ENCODE measurements at regions not wholly inside any gene's neighbourhood (a gene's known extent, or its start where the extent isn't known, plus 50 kb on each side); places are given as distances from the start of the nearest gene placed in this dataset.
"Not testable (repeated sequence)": the region's sequence is repeated elsewhere in the genome, so short reads cannot be mapped to it uniquely, and the experiment has no call there.

- TF ChIP-seq CTCF, POLR2A (IDR thresholded peaks at IDR 0.05): not testable (repeated sequence)
Observed at GRCh38 chr17:68757866-68758757, 156.9 kb upstream of the FAM20A start.

Data from lower leg skin (tissue), 3 donors.